Stimulated activated naive CD4-positive, alpha-beta T cell (primary cell): ENCODE measurements at regions not wholly inside any gene's neighbourhood (a gene's known extent, or its start where the extent isn't known, plus 50 kb on each side); places are given as distances from the start of the nearest gene placed in this dataset.
"Not testable (repeated sequence)": the region's sequence is repeated elsewhere in the genome, so short reads cannot be mapped to it uniquely, and the experiment has no call there.

ENCODE experiments used
- DNase-seq, 6 experiments: peaks; one replicate each; lab custom pipeline; 2025; lab: John Stamatoyannopoulos, UW

- not testable (repeated sequence) for DNase-seq
Observed at GRCh38 chr5:134471858-134472449, 53.5 kb upstream of the JADE2 start.

GRCh38 chr5:134468921-134469400 lies 56.5 kb upstream of the JADE2 start:
- DNase-seq, result no peak

- DNase-seq, result no peak
Observed at GRCh38 chr5:134467231-134467630, 55.5 kb upstream of the CDKN2AIPNL start.

GRCh38 chr5:134466241-134467069 lies 54.8 kb upstream of the CDKN2AIPNL start:
- DNase-seq, result peak; percentile 15 to 62 (median 40)

- DNase-seq, result peak in 5 of 6 experiments; percentile 8 to 49 (median 29)
Observed at GRCh38 chr5:134465816-134466240, 54.1 kb upstream of the CDKN2AIPNL start.

GRCh38 chr5:134464988-134465815 lies 53.5 kb upstream of the CDKN2AIPNL start:
- DNase-seq, result peak in 1 of 6 experiments; percentile 25

- no peak for DNase-seq
Observed at GRCh38 chr5:134463991-134464760, 52.5 kb upstream of the CDKN2AIPNL start.

- DNase-seq, result no peak
Observed at GRCh38 chr5:134463176-134463720, 51.6 kb upstream of the CDKN2AIPNL start.

GRCh38 chr5:134462761-134463160 lies 51.1 kb upstream of the CDKN2AIPNL start:
- DNase-seq, result no peak

GRCh38 chr5:134462047-134462575 lies 50.4 kb upstream of the CDKN2AIPNL start:
- DNase-seq, result no peak
